BE2C (cell line): ENCODE measurements at regions not wholly inside any gene's neighbourhood (a gene's known extent, or its start where the extent isn't known, plus 50 kb on each side); places are given as distances from the start of the nearest gene placed in this dataset.

ENCODE experiments used
- DNase-seq: peaks from one replicate; pipeline ENCODE4 v3.0.0-alpha.2; 2020
- H3K27me3 ChIP-seq: fragments of 250-450 bp; sonication (Bioruptor Pico); 2 replicates; pipeline ENCODE4 v1.5.1; 2020; ENCODE audit warnings: mild to moderate bottlenecking
- H3K36me3 ChIP-seq: fragments of 250-450 bp; sonication (Bioruptor Pico); 2 replicates; pipeline ENCODE4 v1.5.1; 2020; ENCODE audit warnings: mild to moderate bottlenecking
- H3K4me1 ChIP-seq: fragments of 250-450 bp; sonication (Bioruptor Pico); 2 replicates; pipeline ENCODE4 v1.5.1; 2020
- H3K4me3 ChIP-seq: 2 replicates; pipeline ENCODE4 v1.5.1; 2011; ENCODE audit warnings: low read depth, low read length
- H3K9me3 ChIP-seq: fragments of 250-450 bp; sonication (Bioruptor Pico); 2 replicates; pipeline ENCODE4 v1.5.1; 2020
- TF ChIP-seq, protein P1 (sequence below): IDR thresholded peaks from 2 replicates; pipeline ENCODE4 v1.5.1; 2012; ENCODE audit warnings: mild to moderate bottlenecking, low read depth, low read length

DNA sequence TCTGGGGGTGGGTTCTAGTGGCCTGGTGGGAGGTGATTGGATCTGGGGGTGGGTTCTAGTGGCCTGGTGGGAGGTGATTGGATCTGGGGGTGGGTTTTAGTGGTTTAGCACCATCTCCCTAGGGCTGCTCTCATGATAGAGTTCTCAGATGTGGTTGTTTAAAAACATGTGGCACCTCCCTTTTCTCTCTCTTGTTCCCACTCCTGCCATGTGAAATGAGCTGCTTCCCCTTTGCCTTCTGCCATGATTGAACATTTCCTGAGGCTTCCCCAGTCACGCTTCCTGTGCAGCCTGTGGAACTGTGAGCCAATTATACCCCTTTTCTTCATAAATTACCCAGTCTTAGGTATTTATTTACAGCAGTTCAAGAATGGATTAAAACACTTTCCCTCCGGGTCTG is 327.3 kb upstream of the AJAP1 start:
- TF ChIP-seq, protein P1, sequence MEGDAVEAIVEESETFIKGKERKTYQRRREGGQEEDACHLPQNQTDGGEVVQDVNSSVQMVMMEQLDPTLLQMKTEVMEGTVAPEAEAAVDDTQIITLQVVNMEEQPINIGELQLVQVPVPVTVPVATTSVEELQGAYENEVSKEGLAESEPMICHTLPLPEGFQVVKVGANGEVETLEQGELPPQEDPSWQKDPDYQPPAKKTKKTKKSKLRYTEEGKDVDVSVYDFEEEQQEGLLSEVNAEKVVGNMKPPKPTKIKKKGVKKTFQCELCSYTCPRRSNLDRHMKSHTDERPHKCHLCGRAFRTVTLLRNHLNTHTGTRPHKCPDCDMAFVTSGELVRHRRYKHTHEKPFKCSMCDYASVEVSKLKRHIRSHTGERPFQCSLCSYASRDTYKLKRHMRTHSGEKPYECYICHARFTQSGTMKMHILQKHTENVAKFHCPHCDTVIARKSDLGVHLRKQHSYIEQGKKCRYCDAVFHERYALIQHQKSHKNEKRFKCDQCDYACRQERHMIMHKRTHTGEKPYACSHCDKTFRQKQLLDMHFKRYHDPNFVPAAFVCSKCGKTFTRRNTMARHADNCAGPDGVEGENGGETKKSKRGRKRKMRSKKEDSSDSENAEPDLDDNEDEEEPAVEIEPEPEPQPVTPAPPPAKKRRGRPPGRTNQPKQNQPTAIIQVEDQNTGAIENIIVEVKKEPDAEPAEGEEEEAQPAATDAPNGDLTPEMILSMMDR: no peak
- DNase-seq: no peak

DNA sequence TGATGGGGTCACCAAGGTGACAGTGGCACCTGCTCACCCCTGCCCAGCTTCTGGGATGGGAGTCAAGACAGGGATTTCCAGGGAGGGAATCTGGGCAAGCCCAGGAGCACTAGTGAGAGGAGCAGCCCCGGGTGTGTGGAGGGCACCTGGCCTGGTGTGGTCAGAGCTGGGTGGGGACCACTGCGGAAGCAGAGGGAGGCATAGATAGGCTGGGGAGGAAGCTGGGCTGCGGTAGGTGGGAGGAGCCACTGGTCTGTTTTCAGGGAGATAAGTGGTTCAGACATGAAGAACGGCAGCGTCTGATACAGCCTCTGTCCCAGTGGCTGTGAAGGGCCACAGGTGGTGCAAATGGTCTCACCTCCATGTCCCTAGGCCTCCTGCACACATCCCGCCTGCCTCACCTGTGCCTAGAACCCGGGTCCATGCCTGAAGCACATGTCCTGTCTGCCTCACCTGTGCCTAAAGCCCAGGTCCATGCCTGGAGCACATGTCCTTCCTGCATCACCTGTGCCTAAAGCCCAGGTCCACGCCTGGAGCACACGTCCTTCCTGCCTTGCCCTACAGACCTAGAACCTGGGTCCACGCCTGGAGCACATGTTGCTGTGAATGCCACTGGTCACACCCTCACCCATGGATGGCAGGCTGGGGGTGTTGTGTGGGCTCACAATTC is 325.9 kb upstream of the AJAP1 start:
- no peak overlapping the region for H3K4me3 ChIP-seq
- no peaks in the 10 kb centered on the region for H3K27me3 ChIP-seq
- DNase-seq: no peak
- H3K9me3 ChIP-seq: no peaks in the 10 kb centered on the region
- H3K4me1 ChIP-seq: no peaks in the 10 kb centered on the region
- TF ChIP-seq, protein P1: no peak
- H3K36me3 ChIP-seq: no peaks in the 10 kb centered on the region

More for the DNA sequence above, 327.3 kb upstream of the AJAP1 start:
- Histone ChIP-seq H3K9me3 (no peaks in the 10 kb centered on the region), H3K27me3 (no peaks in the 10 kb centered on the region), H3K4me3 (no peak overlapping the region), H3K36me3 (no peaks in the 10 kb centered on the region), H3K4me1 (no peaks in the 10 kb centered on the region)

DNA sequence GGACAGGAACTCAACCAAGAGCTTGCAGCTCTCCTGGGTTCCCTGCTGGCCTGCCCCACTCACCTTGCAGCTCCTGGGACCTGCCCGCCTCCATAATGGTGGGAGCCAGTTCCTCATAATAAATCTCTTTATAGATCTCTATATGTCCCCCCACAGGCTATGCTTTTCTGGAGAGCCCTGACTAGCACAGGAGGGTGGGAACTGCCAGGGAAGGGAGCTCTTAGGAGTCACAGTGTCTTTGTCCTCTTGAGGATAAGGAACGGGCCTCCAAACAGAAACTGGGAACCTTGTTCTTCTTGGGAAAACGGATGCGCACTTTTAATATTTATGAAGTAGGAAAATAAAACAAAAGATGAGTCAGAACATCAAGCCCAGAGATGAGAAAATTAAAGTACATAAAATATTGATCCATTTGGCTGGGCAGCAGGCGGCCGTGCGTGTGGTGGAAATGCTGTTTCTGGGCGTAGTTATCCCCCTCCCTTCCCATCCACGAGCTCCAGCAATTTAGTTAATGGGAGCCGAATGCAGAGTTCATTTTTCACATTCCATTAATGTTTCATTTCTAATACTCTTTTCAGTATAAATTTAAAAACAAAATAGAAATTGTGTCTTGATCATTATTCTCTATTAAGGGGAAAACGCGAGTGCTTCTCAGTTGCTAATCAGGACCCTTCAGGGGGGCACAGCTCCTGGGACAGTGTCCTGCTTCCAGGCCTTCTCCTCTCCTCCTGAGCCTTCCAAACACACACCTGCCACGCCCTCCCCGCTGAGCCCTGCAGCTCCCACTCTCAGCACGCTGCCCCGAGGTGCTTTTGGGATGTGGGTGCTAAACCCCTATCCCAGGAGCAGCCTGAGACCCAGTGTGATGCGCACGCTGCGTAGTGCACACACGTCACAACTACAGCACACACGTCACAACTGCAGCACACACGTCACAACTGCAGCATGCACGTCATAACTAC is 323.3 kb upstream of the AJAP1 start:
- Histone ChIP-seq H3K36me3 (no peaks in the 10 kb centered on the region), H3K4me1 (no peaks in the 10 kb centered on the region), H3K27me3 (no peaks in the 10 kb centered on the region), H3K9me3 (no peaks in the 10 kb centered on the region), H3K4me3 (no peak overlapping the region)
- TF ChIP-seq, protein P1: no peak
- DNase-seq: no peak

DNA sequence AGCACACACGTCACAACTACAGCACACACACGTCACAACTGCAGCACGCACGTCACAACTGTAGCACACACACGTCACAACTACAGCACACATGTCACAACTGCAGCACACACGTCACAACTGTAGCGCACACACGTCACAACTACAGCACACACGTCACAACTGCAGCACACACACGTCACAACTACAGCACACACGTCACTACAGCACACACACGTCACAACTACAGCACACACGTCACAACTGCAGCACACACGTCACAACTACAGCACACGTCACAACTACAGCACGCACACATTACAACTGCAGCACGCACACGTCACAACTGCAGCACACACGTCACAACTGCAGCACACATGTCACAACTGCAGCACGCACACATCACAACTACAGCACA is 322.6 kb upstream of the AJAP1 start:
- Histone ChIP-seq H3K4me3 (no peak overlapping the region), H3K9me3 (no peaks in the 10 kb centered on the region), H3K36me3 (no peaks in the 10 kb centered on the region), H3K27me3 (no peaks in the 10 kb centered on the region), H3K4me1 (no peaks in the 10 kb centered on the region)
- no peak for DNase-seq
- TF ChIP-seq, protein P1: no peak

DNA sequence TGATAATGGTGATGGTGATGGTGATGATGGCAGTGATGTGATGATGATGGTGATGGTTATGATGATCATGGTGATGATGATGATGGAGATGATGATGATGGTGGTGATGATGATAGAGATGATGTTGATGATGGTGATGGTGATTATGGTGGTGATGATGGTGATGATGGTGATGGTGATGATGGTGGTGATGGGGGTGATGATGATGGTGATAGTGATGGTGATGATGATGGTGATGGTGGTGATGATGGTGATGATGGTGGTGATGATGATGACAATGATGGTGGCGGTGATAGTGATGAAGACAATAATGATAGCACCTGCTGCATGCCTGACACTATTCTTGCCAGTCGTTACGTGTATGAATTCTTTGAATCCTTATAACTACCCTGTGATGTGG is 317.9 kb upstream of the AJAP1 start:
- H3K9me3 ChIP-seq: no peaks in the 10 kb centered on the region
- H3K4me1 ChIP-seq: no peaks in the 10 kb centered on the region
- H3K27me3 ChIP-seq: no peaks in the 10 kb centered on the region
- TF ChIP-seq, protein P1: no peak
- DNase-seq: no peak
- no peaks in the 10 kb centered on the region for H3K36me3 ChIP-seq
- no peak overlapping the region for H3K4me3 ChIP-seq

DNA sequence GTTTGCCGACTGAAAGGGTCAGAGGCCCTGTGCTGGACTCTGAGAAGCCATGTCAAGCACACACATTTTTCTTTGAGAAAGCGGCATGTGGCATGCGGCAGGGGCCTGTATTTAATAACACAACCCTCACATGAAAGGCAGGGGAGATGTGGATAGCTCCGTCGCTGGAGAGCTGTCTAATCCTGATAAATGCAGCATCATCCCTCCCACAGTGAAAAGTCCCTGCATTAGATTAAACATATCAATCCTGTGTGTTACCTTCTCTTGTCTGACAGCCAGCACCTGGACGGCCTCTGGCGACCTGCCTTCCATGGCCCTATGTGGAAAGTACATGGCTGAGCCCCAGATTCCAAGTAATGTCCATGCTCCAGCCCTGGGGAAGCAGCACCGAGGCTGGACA is 313.0 kb upstream of the AJAP1 start:
- Histone ChIP-seq H3K9me3 (no peaks in the 10 kb centered on the region), H3K27me3 (no peaks in the 10 kb centered on the region), H3K4me1 (no peaks in the 10 kb centered on the region), H3K4me3 (no peak overlapping the region), H3K36me3 (no peaks in the 10 kb centered on the region)
- TF ChIP-seq, protein P1: no peak
- DNase-seq: no peak
